Mesenchymal stem cell (in vitro differentiated cells and primary cell): ENCODE measurements at regions not wholly inside any gene's neighbourhood (a gene's known extent, or its start where the extent isn't known, plus 50 kb on each side); places are given as distances from the start of the nearest gene placed in this dataset.
"Not testable (repeated sequence)": the region's sequence is repeated elsewhere in the genome, so short reads cannot be mapped to it uniquely, and the experiment has no call there.

Experiments used
- DNase-seq: peaks from one replicate; pipeline ENCODE4 v3.0.0-alpha.2; 2013
- H2AFZ ChIP-seq: one replicate; pipeline ENCODE4 v1.6.1; 2013; ENCODE audit warnings: low read depth, mild to moderate bottlenecking, control low read depth, inconsistent platforms, low read length, moderate library complexity
- H2AK5ac ChIP-seq: 2 replicates; pipeline ENCODE4 v1.6.1; 2013; ENCODE audit warnings: low read length, moderate library complexity, mild to moderate bottlenecking, inconsistent platforms; ENCODE audit not compliant: severe bottlenecking
- H2BK120ac ChIP-seq: one replicate; pipeline ENCODE4 v1.6.1; 2013; ENCODE audit warnings: low read depth, mild to moderate bottlenecking, inconsistent platforms, low read length, moderate library complexity
- H2BK12ac ChIP-seq, 2 experiments: one replicate each; pipeline ENCODE4 v1.6.1; 2013; ENCODE audit warnings: inconsistent platforms in 2 of 2, low read length in 2 of 2, mild to moderate bottlenecking in 2 of 2, moderate library complexity in 2 of 2, control low read depth in 1 of 2
- H2BK15ac ChIP-seq: one replicate; pipeline ENCODE4 v1.6.1; 2013; ENCODE audit warnings: mild to moderate bottlenecking, low read depth, inconsistent platforms; ENCODE audit not compliant: poor library complexity, severe bottlenecking
- H2BK5ac ChIP-seq: 2 replicates; pipeline ENCODE4 v1.6.1; 2013; ENCODE audit warnings: low read depth, mild to moderate bottlenecking, low read length, control low read depth, inconsistent platforms; ENCODE audit not compliant: poor library complexity, severe bottlenecking
- H3K14ac ChIP-seq, 2 experiments: one replicate each; pipeline ENCODE4 v1.6.1; 2013; ENCODE audit warnings: inconsistent platforms in 2 of 2, low read length in 2 of 2, control low read depth in 1 of 2, mild to moderate bottlenecking in 1 of 2, moderate library complexity in 1 of 2
- H3K18ac ChIP-seq, 2 experiments: one replicate each; pipeline ENCODE4 v1.6.1; 2013; ENCODE audit warnings: inconsistent platforms in 2 of 2, low read length in 2 of 2, control low read depth in 1 of 2, low read depth in 1 of 2, mild to moderate bottlenecking in 1 of 2
- H3K23ac ChIP-seq, 2 experiments: one replicate each; pipeline ENCODE4 v1.6.1; 2013; ENCODE audit warnings: inconsistent platforms in 2 of 2, low read length in 2 of 2, mild to moderate bottlenecking in 2 of 2, moderate library complexity in 2 of 2, control low read depth in 1 of 2
- H3K27ac ChIP-seq: 2 replicates; pipeline ENCODE4 v1.5.1; 2013; ENCODE audit warnings: mild to moderate bottlenecking, moderate library complexity, low read length, control low read depth, inconsistent platforms; ENCODE audit not compliant: poor library complexity, severe bottlenecking
- H3K27me3 ChIP-seq, 2 experiments: 2 replicates each; pipeline versions ENCODE4 v1.6.1 to v1.7.0; 2013; ENCODE audit warnings: low read length in 2 of 2, mild to moderate bottlenecking in 2 of 2, moderate library complexity in 2 of 2, control low read depth in 1 of 2, inconsistent platforms in 1 of 2; ENCODE audit not compliant: control insufficient read depth in 1 of 2, insufficient read depth in 1 of 2
- H3K36me3 ChIP-seq, 2 experiments: 2 replicates each; pipeline versions ENCODE4 v1.6.1 to v1.7.0; 2013; ENCODE audit warnings: low read length in 2 of 2, control low read depth in 1 of 2, inconsistent platforms in 1 of 2, low read depth in 1 of 2, mild to moderate bottlenecking in 1 of 2; ENCODE audit not compliant: insufficient read depth in 2 of 2, control insufficient read depth in 1 of 2
- H3K4ac ChIP-seq, 2 experiments: one replicate each; pipeline ENCODE4 v1.6.1; 2013; ENCODE audit warnings: inconsistent platforms in 2 of 2, low read length in 2 of 2, mild to moderate bottlenecking in 2 of 2, moderate library complexity in 2 of 2, control low read depth in 1 of 2, low read depth in 1 of 2
- H3K4me1 ChIP-seq: 2 replicates; pipeline ENCODE4 v1.6.1; 2013; ENCODE audit warnings: low read depth, low read length, control low read depth; ENCODE audit not compliant: control insufficient read depth, insufficient read depth
- H3K4me2 ChIP-seq: 2 replicates; pipeline ENCODE4 v1.6.1; 2013; ENCODE audit warnings: low read length, mild to moderate bottlenecking, inconsistent platforms; ENCODE audit not compliant: poor library complexity, severe bottlenecking
- H3K4me3 ChIP-seq, 2 experiments: 2 replicates each; pipeline versions ENCODE4 v1.5.1 to v1.7.0; 2013; ENCODE audit warnings: low read length in 2 of 2, mild to moderate bottlenecking in 2 of 2, control low read depth in 1 of 2, low read depth in 1 of 2; ENCODE audit not compliant: insufficient read depth in 1 of 2
- H3K79me1 ChIP-seq: replicated peaks from 2 replicates; pipeline ENCODE4 v1.6.1; 2013; ENCODE audit warnings: mild to moderate bottlenecking, control low read depth, low read length, inconsistent platforms; ENCODE audit not compliant: poor library complexity, severe bottlenecking
- H3K9ac ChIP-seq: 2 replicates; pipeline ENCODE4 v1.7.0; 2013; ENCODE audit warnings: mild to moderate bottlenecking, low read length, moderate library complexity
- H3K9me3 ChIP-seq: 2 replicates; pipeline ENCODE4 v1.7.0; 2013; ENCODE audit warnings: mild to moderate bottlenecking, low read length; ENCODE audit not compliant: control insufficient read depth
- H4K8ac ChIP-seq: one replicate; pipeline ENCODE4 v1.6.1; 2013; ENCODE audit warnings: inconsistent platforms, mild to moderate bottlenecking, low read length, moderate library complexity
- H4K91ac ChIP-seq: one replicate; pipeline ENCODE4 v1.6.1; 2013; ENCODE audit warnings: mild to moderate bottlenecking, low read length, inconsistent platforms
- WGBS: methylation state at CpG from one replicate; pipeline ENCODE4 v1.1.7; 2013; ENCODE audit warnings: mixed read lengths; 5-methylcytosine and 5-hydroxymethylcytosine counted together

DNA sequence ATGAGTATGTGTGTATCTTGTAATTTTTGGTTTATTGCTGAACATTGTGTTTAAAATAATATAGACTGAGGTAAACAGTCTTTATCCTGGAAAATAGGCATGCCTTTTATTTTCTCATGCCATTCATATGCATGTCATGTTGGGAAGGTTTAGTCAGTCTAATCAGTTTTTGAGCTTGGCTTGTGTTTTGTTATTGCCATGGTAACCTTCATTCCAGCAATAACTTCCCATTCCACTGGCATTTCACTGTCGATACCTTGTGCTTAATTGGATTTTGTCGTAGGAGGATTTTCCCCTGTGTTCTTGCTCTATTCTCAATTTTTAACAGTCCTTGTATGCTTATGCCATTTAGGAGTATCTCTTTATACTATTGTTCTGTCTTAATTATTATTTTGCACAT lies 563.6 kb downstream of the TTLL7 start:
- not testable (repeated sequence) for H3K23ac ChIP-seq, H3K4me3 ChIP-seq, H3K18ac ChIP-seq, H3K14ac ChIP-seq, H3K27ac ChIP-seq, H3K27me3 ChIP-seq, H3K4me1 ChIP-seq, H3K79me1 ChIP-seq, H3K4ac ChIP-seq, H3K36me3 ChIP-seq, H3K4me2 ChIP-seq, H2AK5ac ChIP-seq, H4K8ac ChIP-seq, H2AFZ ChIP-seq, H2BK120ac ChIP-seq, H2BK12ac ChIP-seq, H2BK15ac ChIP-seq, H4K91ac ChIP-seq, H3K9me3 ChIP-seq, H3K9ac ChIP-seq, H2BK5ac ChIP-seq
- WGBS, result no CpG with 5 or more reads among the region's 2 CpGs
- DNase-seq, result peak; percentile 25

DNA sequence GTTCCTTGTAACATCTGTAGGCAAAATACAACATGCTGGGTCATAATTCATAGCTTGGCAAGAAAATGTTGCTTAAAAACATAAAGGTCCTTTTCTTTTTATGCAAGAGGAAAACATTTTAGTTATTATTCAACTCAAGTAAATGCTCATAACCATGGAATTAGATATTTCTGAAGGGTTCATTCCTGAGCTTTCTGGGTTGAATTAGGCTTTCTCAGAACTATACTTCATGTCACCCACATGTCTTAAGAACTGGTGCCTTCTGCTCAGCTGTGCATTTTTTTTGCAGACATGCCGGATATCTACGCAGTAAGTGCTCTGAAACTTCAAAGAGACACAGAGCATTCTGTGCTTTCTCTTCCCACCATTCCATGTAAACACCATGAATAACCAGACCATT lies 571.4 kb downstream of the TTLL7 start:
- not testable (repeated sequence) for DNase-seq, H3K4me2 ChIP-seq, H3K9ac ChIP-seq, H3K14ac ChIP-seq, H3K4me3 ChIP-seq, H3K27ac ChIP-seq, H2AK5ac ChIP-seq, H3K27me3 ChIP-seq, H3K79me1 ChIP-seq, H3K36me3 ChIP-seq, H3K4ac ChIP-seq, H2AFZ ChIP-seq, H2BK5ac ChIP-seq, H2BK120ac ChIP-seq, H4K8ac ChIP-seq, H3K4me1 ChIP-seq, H3K18ac ChIP-seq, H3K23ac ChIP-seq, H3K9me3 ChIP-seq, H4K91ac ChIP-seq, H2BK15ac ChIP-seq
- WGBS, result 39% methylated on average over 2 of the region's 2 CpGs
- peak overlapping the region in 1 of 2 experiments; percentile 66 for H2BK12ac ChIP-seq

DNA sequence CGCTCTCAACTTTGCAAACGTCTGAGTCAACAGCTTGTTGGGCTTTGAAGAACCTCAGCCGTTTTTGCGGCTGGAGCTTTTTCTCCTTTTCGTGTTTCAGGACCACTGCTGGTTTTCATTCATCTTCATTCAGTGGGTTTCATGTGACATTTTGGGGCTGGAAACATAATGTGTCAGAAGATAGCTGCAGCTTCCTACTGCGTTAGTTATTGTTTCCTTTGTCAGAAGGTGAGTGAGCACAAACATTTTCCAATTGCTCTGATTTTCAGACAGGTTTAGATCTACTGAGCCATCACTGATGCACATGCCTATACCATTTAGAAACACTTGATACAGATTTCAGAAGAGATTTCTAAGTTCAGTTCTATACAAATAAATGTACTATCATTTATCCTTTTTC lies 575.5 kb downstream of the TTLL7 start:
- not testable (repeated sequence) for H3K4me3 ChIP-seq, H3K27me3 ChIP-seq, H3K23ac ChIP-seq, H2BK5ac ChIP-seq, H3K27ac ChIP-seq, H3K9ac ChIP-seq, H3K4me2 ChIP-seq, H3K14ac ChIP-seq, H2BK12ac ChIP-seq, H2AK5ac ChIP-seq, H2BK120ac ChIP-seq, DNase-seq, H3K9me3 ChIP-seq, H4K8ac ChIP-seq, H4K91ac ChIP-seq, H3K4me1 ChIP-seq, H3K36me3 ChIP-seq, H2BK15ac ChIP-seq, H3K18ac ChIP-seq, H3K79me1 ChIP-seq, H2AFZ ChIP-seq, H3K4ac ChIP-seq
- WGBS, result 95% methylated on average over 5 of the region's 6 CpGs

DNA sequence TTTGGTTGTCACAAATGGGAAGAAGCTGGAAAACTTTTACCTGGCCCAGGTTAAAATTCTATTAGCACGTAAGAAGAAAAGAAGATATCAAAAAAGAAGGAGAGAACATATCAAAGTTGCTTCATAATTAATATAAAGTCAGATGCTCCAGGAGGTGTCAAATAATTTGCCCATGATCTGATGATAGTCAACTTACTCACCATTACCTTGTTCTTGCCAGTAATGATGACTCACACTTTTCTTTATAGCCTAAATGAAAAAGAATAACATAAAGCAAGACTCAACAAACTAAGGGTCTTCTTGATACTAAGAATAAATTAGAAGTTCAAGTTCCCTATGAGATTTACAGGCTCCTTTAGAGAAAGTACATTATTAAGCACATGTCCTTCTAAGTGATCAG lies 580.4 kb downstream of the TTLL7 start:
- WGBS, result no CpG with 5 or more reads among the region's 1 CpG
- H2AK5ac ChIP-seq, result no peak overlapping the region
- H2BK120ac ChIP-seq, result no peak overlapping the region
- H2BK5ac ChIP-seq, result no peak overlapping the region
- H3K36me3 ChIP-seq, result no peaks in the 10 kb centered on the region
- H3K9ac ChIP-seq, result no peak overlapping the region
- no peak overlapping the region for H2BK15ac ChIP-seq
- H3K18ac ChIP-seq, result no peak overlapping the region
- no peaks in the 10 kb centered on the region for H3K27me3 ChIP-seq
- H4K8ac ChIP-seq, result no peak overlapping the region
- no peak overlapping the region for H4K91ac ChIP-seq
- no peak overlapping the region for H3K4me2 ChIP-seq
- H3K23ac ChIP-seq, result no peak overlapping the region
- H3K27ac ChIP-seq, result no peak overlapping the region
- H3K14ac ChIP-seq, result no peak overlapping the region
- no peaks in the 10 kb centered on the region for H3K79me1 ChIP-seq
- no peaks in the 10 kb centered on the region for H3K4me1 ChIP-seq
- H3K4me3 ChIP-seq, result no peak overlapping the region
- no peak overlapping the region for H3K4ac ChIP-seq
- H2BK12ac ChIP-seq, result no peak overlapping the region
- DNase-seq, result no peak
- H3K9me3 ChIP-seq, result no peaks in the 10 kb centered on the region
- no peak overlapping the region for H2AFZ ChIP-seq
